Mesodermal cell (in vitro differentiated cells): ENCODE measurements at regions not wholly inside any gene's neighbourhood (a gene's known extent, or its start where the extent isn't known, plus 50 kb on each side); places are given as distances from the start of the nearest gene placed in this dataset.

Experiments used
- H3K27ac ChIP-seq: 2 replicates; pipeline ENCODE4 v1.7.0; 2013; ENCODE audit warnings: mild to moderate bottlenecking, low read depth, low read length, moderate library complexity; ENCODE audit not compliant: severe bottlenecking
- H3K36me3 ChIP-seq: 2 replicates; pipeline ENCODE4 v1.7.1; 2013; ENCODE audit warnings: mild to moderate bottlenecking, low read length, moderate library complexity; ENCODE audit not compliant: control insufficient read depth, insufficient read depth
- H3K4me1 ChIP-seq: one replicate; pipeline ENCODE4 v1.7.1; 2013; ENCODE audit warnings: mild to moderate bottlenecking, low read length; ENCODE audit not compliant: insufficient read depth, control insufficient read depth, poor library complexity, severe bottlenecking
- H3K4me3 ChIP-seq: 2 replicates; pipeline ENCODE4 v1.7.0; 2013; ENCODE audit warnings: low read length, control low read depth, mild to moderate bottlenecking; ENCODE audit not compliant: insufficient read depth, poor library complexity, severe bottlenecking; ENCODE audit errors: extremely low read depth
- H3K9me3 ChIP-seq: 2 replicates; pipeline ENCODE4 v1.7.1; 2013; ENCODE audit warnings: mild to moderate bottlenecking, low read length, moderate library complexity; ENCODE audit not compliant: control insufficient read depth
- WGBS, 2 experiments: methylation state at CpG; one replicate each; pipeline ENCODE4 v1.1.5; 2013; ENCODE audit warnings: missing lambda C conversion rate in 2 of 2; ENCODE audit not compliant: insufficient coverage in 2 of 2; 5-methylcytosine and 5-hydroxymethylcytosine counted together

GRCh38 chr10:70966646-70967553, 78.5 kb upstream of the PCBD1 start:
- Histone ChIP-seq H3K4me1 (no peaks in the 10 kb centered on the region), H3K4me3 (no peak overlapping the region), H3K9me3 (peaks cover 5% of the 10 kb centered on the region), H3K27ac (no peak overlapping the region), H3K36me3 (no peaks in the 10 kb centered on the region)
- 80 to 85% methylated on average over 7 to 9 of the region's 11 CpGs for WGBS, 2 experiments

DNA sequence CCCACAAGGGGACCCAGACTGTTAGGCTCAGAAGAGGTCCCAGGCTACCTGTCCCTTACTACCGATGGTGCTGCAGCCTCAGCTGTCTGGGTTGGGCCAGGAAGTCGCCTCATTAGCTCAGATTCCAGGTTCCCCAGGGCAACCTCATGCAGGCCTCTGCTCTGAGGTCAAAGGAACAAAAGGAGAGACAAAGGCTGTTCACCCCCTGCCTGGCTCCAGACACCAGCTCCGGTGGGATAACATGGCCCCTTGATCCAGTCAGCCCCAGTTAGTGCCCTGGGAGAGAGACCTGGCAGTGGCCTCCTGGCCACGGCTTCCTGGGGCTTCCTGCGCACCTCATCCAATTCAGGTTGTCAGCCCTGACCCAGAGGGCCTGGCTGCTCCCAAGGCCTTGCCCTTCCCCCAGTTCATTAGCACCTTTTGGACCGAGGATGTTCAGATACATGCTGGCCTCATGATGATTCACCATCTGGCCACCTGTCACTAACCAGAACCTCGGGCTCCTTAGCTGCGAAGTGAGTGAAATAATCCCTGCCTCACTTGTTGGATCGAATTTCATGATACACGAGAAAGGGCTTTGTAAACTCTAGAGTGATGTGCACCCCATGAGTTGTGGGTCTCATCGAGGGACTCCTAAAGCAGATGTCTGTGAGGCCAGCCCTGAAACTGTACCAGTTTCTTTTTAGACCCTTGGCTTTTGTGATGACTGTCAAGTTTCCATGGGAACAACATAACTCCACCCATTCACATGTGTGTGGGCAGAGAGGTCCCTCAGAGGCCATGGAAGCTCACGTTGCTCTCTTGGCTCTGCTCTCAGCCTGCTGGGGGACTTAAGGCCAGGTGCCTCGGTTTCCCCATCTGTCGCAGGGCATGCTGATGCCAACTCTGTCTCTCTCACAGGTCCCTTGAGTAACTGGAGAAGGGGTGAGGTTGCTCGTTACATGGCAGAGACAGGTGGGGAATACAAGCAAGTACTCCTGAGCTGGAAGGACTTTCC, 79.5 kb upstream of the PCBD1 start:
- no peaks in the 10 kb centered on the region for H3K36me3 ChIP-seq
- H3K9me3 ChIP-seq: peaks cover 5% of the 10 kb centered on the region
- no peak overlapping the region for H3K4me3 ChIP-seq
- WGBS, 2 experiments: 60 to 63% methylated on average over 14 of the region's 15 CpGs
- H3K27ac ChIP-seq: peak overlapping the region; percentile 4
- no peaks in the 10 kb centered on the region for H3K4me1 ChIP-seq

DNA sequence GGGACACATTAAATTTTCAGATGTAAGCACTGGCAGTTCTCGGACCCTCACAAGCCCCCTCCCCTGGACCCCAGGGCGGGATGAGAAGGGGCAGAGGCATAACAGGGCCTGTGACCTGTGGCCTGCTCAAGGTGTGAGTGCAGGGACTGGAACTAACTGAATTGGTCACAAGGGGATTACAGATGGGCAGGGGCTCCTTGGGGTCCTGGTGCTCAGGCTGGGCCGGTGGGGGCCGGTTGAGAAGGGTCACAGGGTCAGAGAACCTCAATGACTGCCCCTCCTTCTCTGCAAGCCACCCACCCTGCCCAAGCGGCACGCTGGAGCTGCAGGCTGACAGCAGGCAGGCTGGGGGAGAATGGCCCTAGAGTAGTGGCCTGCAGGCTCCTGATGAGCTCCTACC, 80.8 kb upstream of the PCBD1 start:
- H3K9me3 ChIP-seq: peaks cover 5% of the 10 kb centered on the region
- H3K36me3 ChIP-seq: no peaks in the 10 kb centered on the region
- no peaks in the 10 kb centered on the region for H3K4me1 ChIP-seq
- H3K27ac ChIP-seq: no peak overlapping the region
- H3K4me3 ChIP-seq: no peak overlapping the region
- WGBS, 2 experiments: 47 to 86% methylated on average over 3 to 4 of the region's 6 CpGs

GRCh38 chr10:70970830-70971229, 82.5 kb upstream of the PCBD1 start:
- H3K9me3 ChIP-seq: peaks cover 5% of the 10 kb centered on the region
- H3K4me1 ChIP-seq: no peaks in the 10 kb centered on the region
- WGBS, 2 experiments: 36 to 53% methylated on average over 4 of the region's 5 CpGs
- no peak overlapping the region for H3K4me3 ChIP-seq
- H3K36me3 ChIP-seq: no peaks in the 10 kb centered on the region
- H3K27ac ChIP-seq: no peak overlapping the region

- no peaks in the 10 kb centered on the region for H3K36me3 ChIP-seq
- no peak overlapping the region for H3K4me3 ChIP-seq
- H3K4me1 ChIP-seq: no peaks in the 10 kb centered on the region
- no peak overlapping the region for H3K27ac ChIP-seq
- H3K9me3 ChIP-seq: peaks cover 5% of the 10 kb centered on the region
Observed at GRCh38 chr10:70973275-70973674, 84.9 kb upstream of the PCBD1 start.

- Histone ChIP-seq H3K36me3 (no peaks in the 10 kb centered on the region), H3K4me3 (no peak overlapping the region), H3K4me1 (no peaks in the 10 kb centered on the region), H3K27ac (no peak overlapping the region), H3K9me3 (peaks cover 5% of the 10 kb centered on the region)
- WGBS, 2 experiments: 58 to 61% methylated on average over 5 of the region's 5 CpGs
Observed at GRCh38 chr10:70974351-70974901, 86.1 kb upstream of the PCBD1 start.

DNA sequence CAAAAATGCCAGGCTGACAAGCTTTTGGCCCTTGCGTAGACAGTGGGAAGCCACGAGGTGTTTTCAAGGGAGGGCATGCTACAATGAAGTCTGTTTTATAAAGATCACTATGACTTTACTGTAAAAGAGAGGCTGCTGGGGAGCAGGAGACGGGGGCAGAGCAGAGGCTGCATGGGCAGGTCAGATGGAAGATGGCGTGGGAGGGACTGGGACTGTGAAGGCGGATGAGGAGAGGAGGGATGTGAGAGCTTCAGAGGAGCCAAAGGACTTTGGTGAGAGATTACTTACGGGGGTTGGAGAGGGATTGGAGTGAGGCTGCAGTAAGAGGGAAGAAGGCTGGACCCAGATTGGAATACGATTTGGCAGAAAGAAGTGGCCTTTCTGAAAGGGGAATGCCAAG, 86.6 kb upstream of the PCBD1 start:
- Histone ChIP-seq H3K4me1 (no peaks in the 10 kb centered on the region), H3K27ac (no peak overlapping the region), H3K4me3 (no peak overlapping the region), H3K9me3 (peaks cover 5% of the 10 kb centered on the region), H3K36me3 (no peaks in the 10 kb centered on the region)
- WGBS, 2 experiments: 81 to 87% methylated on average over 5 to 7 of the region's 7 CpGs

- Histone ChIP-seq H3K9me3 (peaks cover 5% of the 10 kb centered on the region), H3K4me3 (no peak overlapping the region), H3K36me3 (no peaks in the 10 kb centered on the region), H3K27ac (no peak overlapping the region), H3K4me1 (no peaks in the 10 kb centered on the region)
- WGBS, 2 experiments: 90 to 96% methylated on average over 3 to 5 of the region's 6 CpGs
Observed at GRCh38 chr10:70976063-70976695, 87.8 kb upstream of the PCBD1 start.

- H3K27ac ChIP-seq: no peak overlapping the region
- no peaks in the 10 kb centered on the region for H3K9me3 ChIP-seq
- no peaks in the 10 kb centered on the region for H3K4me1 ChIP-seq
- 78 to 92% methylated on average over 2 to 4 of the region's 11 CpGs for WGBS, 2 experiments
- H3K36me3 ChIP-seq: no peaks in the 10 kb centered on the region
- H3K4me3 ChIP-seq: no peak overlapping the region
Observed at GRCh38 chr10:70977625-70978024, 89.3 kb upstream of the PCBD1 start.

DNA sequence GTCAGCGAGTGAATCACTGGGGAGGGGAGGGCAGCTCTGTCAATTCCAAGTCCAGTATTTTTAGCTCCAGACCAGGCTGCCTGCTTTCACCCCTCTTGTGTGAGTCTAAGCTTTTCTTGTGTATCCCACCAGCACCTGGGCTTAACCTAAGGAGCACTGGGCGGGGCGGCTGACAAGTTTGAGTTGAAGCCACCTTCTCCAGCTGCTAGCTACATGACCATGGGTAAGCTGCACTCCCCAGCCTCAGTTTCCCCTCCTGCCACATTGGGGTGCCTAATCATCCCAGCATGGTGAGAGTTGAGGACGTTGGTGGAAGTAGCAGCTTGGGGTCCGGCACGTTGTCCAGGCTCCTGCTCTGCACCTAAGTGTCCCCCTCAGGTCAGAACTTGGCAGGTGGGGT, 89.8 kb upstream of the PCBD1 start:
- 85 to 94% methylated on average over 3 to 4 of the region's 6 CpGs for WGBS, 2 experiments
- no peaks in the 10 kb centered on the region for H3K36me3 ChIP-seq

More for the DNA sequence above, 89.8 kb upstream of the PCBD1 start:
- Histone ChIP-seq H3K4me3 (no peak overlapping the region), H3K4me1 (no peaks in the 10 kb centered on the region), H3K9me3 (no peaks in the 10 kb centered on the region), H3K27ac (no peak overlapping the region)
